Testis (tissue), 2 donors: ENCODE measurements at regions not wholly inside any gene's neighbourhood (a gene's known extent, or its start where the extent isn't known, plus 50 kb on each side); places are given as distances from the start of the nearest gene placed in this dataset.

ENCODE experiments used
- POLR2A ChIP-seq: fragments of 450-650 bp; IDR thresholded peaks from one replicate; pipeline ENCODE4 v1.6.1; 2017; ENCODE audit warnings: antibody characterized with exemption, mild to moderate bottlenecking, moderate library complexity
- TF ChIP-seq, protein P1 (sequence below), 3 experiments: fragments of 450-650 bp in 2 of 3; fragments of 200-600 bp in 1 of 3; sonication (generic) in 1 of 3; IDR thresholded peaks; one replicate each; pipeline ENCODE4 v1.5.1; 2016 to 2019; ENCODE audit warnings: antibody characterized with exemption in 3 of 3, mild to moderate bottlenecking in 2 of 3, moderate library complexity in 1 of 3

- TF ChIP-seq, protein P1, sequence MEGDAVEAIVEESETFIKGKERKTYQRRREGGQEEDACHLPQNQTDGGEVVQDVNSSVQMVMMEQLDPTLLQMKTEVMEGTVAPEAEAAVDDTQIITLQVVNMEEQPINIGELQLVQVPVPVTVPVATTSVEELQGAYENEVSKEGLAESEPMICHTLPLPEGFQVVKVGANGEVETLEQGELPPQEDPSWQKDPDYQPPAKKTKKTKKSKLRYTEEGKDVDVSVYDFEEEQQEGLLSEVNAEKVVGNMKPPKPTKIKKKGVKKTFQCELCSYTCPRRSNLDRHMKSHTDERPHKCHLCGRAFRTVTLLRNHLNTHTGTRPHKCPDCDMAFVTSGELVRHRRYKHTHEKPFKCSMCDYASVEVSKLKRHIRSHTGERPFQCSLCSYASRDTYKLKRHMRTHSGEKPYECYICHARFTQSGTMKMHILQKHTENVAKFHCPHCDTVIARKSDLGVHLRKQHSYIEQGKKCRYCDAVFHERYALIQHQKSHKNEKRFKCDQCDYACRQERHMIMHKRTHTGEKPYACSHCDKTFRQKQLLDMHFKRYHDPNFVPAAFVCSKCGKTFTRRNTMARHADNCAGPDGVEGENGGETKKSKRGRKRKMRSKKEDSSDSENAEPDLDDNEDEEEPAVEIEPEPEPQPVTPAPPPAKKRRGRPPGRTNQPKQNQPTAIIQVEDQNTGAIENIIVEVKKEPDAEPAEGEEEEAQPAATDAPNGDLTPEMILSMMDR (IDR thresholded peaks at IDR 0.05), result no peak
- no peak for TF ChIP-seq POLR2A
These were observed 552.1 kb downstream of the PKHD1 start for GRCh38 chr6:51535327-51535726.
